Spleen (tissue), 11 donors: ENCODE measurements at regions not wholly inside any gene's neighbourhood (a gene's known extent, or its start where the extent isn't known, plus 50 kb on each side); places are given as distances from the start of the nearest gene placed in this dataset.

Source experiments
- DNase-seq: peaks from one replicate; pipeline ENCODE4 v3.0.0-alpha.2; 2020
- H3K27ac ChIP-seq, 8 donors: fragments of 200-600 bp; sonication (generic) in 7 of 8; 1 replicate in 4 of 8; 2 replicates in 4 of 8; pipeline versions ENCODE4 v1.5.0 to v1.8.0; 2016 to 2021; ENCODE audit warnings: inconsistent platforms in 4 of 8, mild to moderate bottlenecking in 4 of 8, moderate library complexity in 1 of 8
- H3K27me3 ChIP-seq, 7 donors: fragments of 200-600 bp; sonication (generic) in 6 of 7; replicated peaks in 1 of 7; 1 replicate in 4 of 7; 2 replicates in 3 of 7; pipeline versions ENCODE4 v1.5.0 to v1.8.0; 2016 to 2021; ENCODE audit warnings: inconsistent platforms in 3 of 7, mild to moderate bottlenecking in 1 of 7
- H3K36me3 ChIP-seq, 6 donors: fragments of 200-600 bp; sonication (generic) in 5 of 6; 1 replicate in 4 of 6; 2 replicates in 2 of 6; pipeline versions ENCODE4 v1.5.0 to v1.8.0; 2016 to 2021; ENCODE audit warnings: inconsistent platforms in 2 of 6
- H3K4me1 ChIP-seq, 6 donors: fragments of 200-600 bp; sonication (generic) in 5 of 6; 1 replicate in 3 of 6; 2 replicates in 3 of 6; pipeline versions ENCODE4 v1.5.0 to v1.8.0; 2016 to 2021; ENCODE audit warnings: inconsistent platforms in 3 of 6
- H3K4me3 ChIP-seq, 8 donors: fragments of 200-600 bp; sonication (generic) in 7 of 8; 1 replicate in 4 of 8; 2 replicates in 4 of 8; pipeline versions ENCODE4 v1.5.0 to v1.8.0; 2016 to 2021; ENCODE audit warnings: inconsistent platforms in 4 of 8, mild to moderate bottlenecking in 4 of 8, moderate library complexity in 2 of 8
- H3K9me3 ChIP-seq, 8 donors: fragments of 200-600 bp; sonication (generic) in 7 of 8; 1 replicate in 4 of 8; 2 replicates in 4 of 8; pipeline versions ENCODE4 v1.5.0 to v1.8.0; 2016 to 2021; ENCODE audit warnings: inconsistent platforms in 4 of 8
- CTCF ChIP-seq, 11 experiments: fragments of 200-600 bp in 7 of 11; fragments of 450-650 bp in 4 of 11; sonication (generic) in 4 of 11; IDR thresholded peaks in 8 of 11; conservative IDR thresholded peaks in 3 of 11; 1 replicate in 7 of 11; 2 replicates in 4 of 11; pipeline versions ENCODE4 v1.4.0 to v1.8.0; 2016 to 2021; ENCODE audit warnings: antibody characterized with exemption in 11 of 11, inconsistent platforms in 4 of 11, mild to moderate bottlenecking in 1 of 11
- POLR2A ChIP-seq, 3 donors: fragments of 450-650 bp; IDR thresholded peaks; one replicate each; pipeline ENCODE4 v1.5.1; 2017; ENCODE audit warnings: antibody characterized with exemption in 3 of 3, mild to moderate bottlenecking in 1 of 3
- POLR2AphosphoS5 ChIP-seq, 3 donors: sonication (generic); formaldehyde crosslinking; IDR thresholded peaks; one replicate each; pipeline ENCODE4 v1.5.1; 2017; ENCODE audit warnings: antibody characterized with exemption in 3 of 3
- WGBS, 5 donors: extraction: QIAGEN DNeasy Blood & Tissue Kit in 3 of 5; methylation state at CpG; one replicate each; pipeline versions ENCODE4 v1.1.5 to v1.1.7; 2013 to 2018; 5-methylcytosine and 5-hydroxymethylcytosine counted together
- intact Hi-C: fragments of 100-400 bp; cut with DNase I; formaldehyde crosslinking; loops from one replicate; pipeline ENCODE4 v1.15.0; 2023; ENCODE audit warnings: low total_unique reads
- donor health status: healthy with polysubstance abuse.
- donor health status: DM: no; HTN: no; CAD: no; lungs with moderate emphysema.
- donor health status: DM: no; HTN: no; CAD: no.
- donor health status: Bipolar disorder and iron deficiency.
- donor health status: healthy.
- donor health status: DM: no; HTN: no; CAD: no.
- donor health status: DM: yes; HTN: yes; CAD: no.

GRCh38 chr7:37541810-37542443 lies 93.3 kb upstream of the ELMO1 start:
- Histone ChIP-seq H3K4me1 (peaks cover 0 to 10% (median 0%) of the 10 kb centered on the region in 6 donors), H3K36me3 (no peaks in the 10 kb centered on the region), H3K4me3 (no peak overlapping the region), H3K27ac (no peak overlapping the region), H3K9me3 (no peaks in the 10 kb centered on the region), H3K27me3 (no peaks in the 10 kb centered on the region)
- no peak for DNase-seq
- no peak for TF ChIP-seq POLR2A (IDR thresholded peaks at IDR 0.05)
- no peak for TF ChIP-seq POLR2AphosphoS5 (IDR thresholded peaks at IDR 0.05)
- no peak for TF ChIP-seq CTCF (IDR thresholded peaks at IDR 0.05 in 8 of 11, conservative IDR thresholded peaks at IDR 0.05 in 3 of 11)
- intact Hi-C loops: no loop called here
- WGBS, 5 donors: 75 to 92% (median 85%) methylated on average over 3 of the region's 3 CpGs

GRCh38 chr7:37545619-37546534 lies 97.2 kb upstream of the ELMO1 start:
- peak overlapping the region in 3 of 8 donors; percentile 22 to 46 (median 31) for H3K27ac ChIP-seq
- TF ChIP-seq POLR2AphosphoS5 (IDR thresholded peaks at IDR 0.05): no peak
- TF ChIP-seq POLR2A (IDR thresholded peaks at IDR 0.05): no peak
- TF ChIP-seq CTCF (IDR thresholded peaks at IDR 0.05 in 8 of 11, conservative IDR thresholded peaks at IDR 0.05 in 3 of 11): no peak
- 82 to 90% (median 87%) methylated on average over 7 of the region's 7 CpGs for WGBS, 5 donors
- no peaks in the 10 kb centered on the region for H3K36me3 ChIP-seq
- no peak overlapping the region for H3K4me3 ChIP-seq
- peaks cover 0 to 27% (median 17%) of the 10 kb centered on the region in 6 donors for H3K4me1 ChIP-seq
- H3K9me3 ChIP-seq: no peaks in the 10 kb centered on the region
- H3K27me3 ChIP-seq: no peaks in the 10 kb centered on the region
- DNase-seq: no peak
- intact Hi-C loops: no loop called here

- WGBS, 5 donors: 75 to 91% (median 81%) methylated on average over 3 of the region's 3 CpGs
- no peak for TF ChIP-seq CTCF (IDR thresholded peaks at IDR 0.05 in 8 of 11, conservative IDR thresholded peaks at IDR 0.05 in 3 of 11)
- no peak for TF ChIP-seq POLR2AphosphoS5 (IDR thresholded peaks at IDR 0.05)
- TF ChIP-seq POLR2A (IDR thresholded peaks at IDR 0.05): no peak
- no peaks in the 10 kb centered on the region for H3K36me3 ChIP-seq
- H3K4me3 ChIP-seq: no peak overlapping the region
- intact Hi-C loops: no loop called here
- no peaks in the 10 kb centered on the region for H3K27me3 ChIP-seq
- H3K9me3 ChIP-seq: no peaks in the 10 kb centered on the region
- H3K4me1 ChIP-seq: peaks cover 0 to 31% (median 17%) of the 10 kb centered on the region in 6 donors
- no peak for DNase-seq
- peak overlapping the region in 5 of 8 donors; percentile 0 to 31 (median 22) for H3K27ac ChIP-seq
Observed at GRCh38 chr7:37546677-37547076, 98.0 kb upstream of the ELMO1 start.
